ENCODE measurements at regions not wholly inside any gene's neighbourhood (a gene's known extent, or its start where the extent isn't known, plus 50 kb on each side); places are given as distances from the start of the nearest gene placed in this dataset.

- H3K9me3 ChIP-seq, result peaks cover 0 to 4% (median 0%) of the 10 kb centered on the region in 4 donors
- no peak for DNase-seq
- 82 to 91% (median 86%) methylated on average over 4 of the region's 4 CpGs for WGBS, 5 donors
- no peak overlapping the region for H3K27ac ChIP-seq
- H3K4me3 ChIP-seq, result no peak overlapping the region
- no peaks in the 10 kb centered on the region for H3K36me3 ChIP-seq
- H3K27me3 ChIP-seq, result peaks cover 0 to 8% (median 0%) of the 10 kb centered on the region in 3 donors
- TF ChIP-seq CTCF (IDR thresholded peaks at IDR 0.05) (no peak), POLR2A (IDR thresholded peaks at IDR 0.05) (no peak), POLR2AphosphoS5 (IDR thresholded peaks at IDR 0.05) (no peak), EP300 (IDR thresholded peaks at IDR 0.05) (no peak)
- H3K4me1 ChIP-seq, result no peaks in the 10 kb centered on the region
- intact Hi-C loops (cut with DNase I; ENCODE audit: low total_unique reads), result no loop called here
Observed at GRCh38 chr12:125372085-125372484, 306.9 kb downstream of the AACS start.

GRCh38 chr12:125373375-125373774, 308.1 kb downstream of the AACS start:
- Histone ChIP-seq H3K36me3 (no peaks in the 10 kb centered on the region), H3K27ac (no peak overlapping the region), H3K4me3 (no peak overlapping the region), H3K9me3 (peaks cover 0 to 4% (median under 1%) of the 10 kb centered on the region in 4 donors), H3K27me3 (peaks cover 0 to 9% (median 0%) of the 10 kb centered on the region in 3 donors), H3K4me1 (no peaks in the 10 kb centered on the region)
- intact Hi-C loops (cut with DNase I; ENCODE audit: low total_unique reads), result no loop called here
- no peak for TF ChIP-seq CTCF (IDR thresholded peaks at IDR 0.05)
- no peak for TF ChIP-seq EP300 (IDR thresholded peaks at IDR 0.05)
- no peak for TF ChIP-seq POLR2A (IDR thresholded peaks at IDR 0.05)
- no peak for TF ChIP-seq POLR2AphosphoS5 (IDR thresholded peaks at IDR 0.05)
- WGBS, 5 donors, result 73 to 80% (median 75%) methylated on average over 6 of the region's 6 CpGs
- DNase-seq, result no peak

GRCh38 chr12:125376422-125376821, 311.2 kb downstream of the AACS start:
- Histone ChIP-seq H3K4me3 (no peak overlapping the region), H3K27me3 (peaks cover 0 to 9% (median 0%) of the 10 kb centered on the region in 3 donors), H3K4me1 (no peaks in the 10 kb centered on the region), H3K9me3 (peaks cover 0 to 11% (median 0%) of the 10 kb centered on the region in 4 donors), H3K27ac (no peak overlapping the region), H3K36me3 (no peaks in the 10 kb centered on the region)
- 52 to 57% (median 55%) methylated on average over 6 of the region's 6 CpGs for whole genome bisulfite sequencing, 5 donors
- no peak for DNase-seq
- TF ChIP-seq EP300 (IDR thresholded peaks at IDR 0.05), result no peak
- no peak for TF ChIP-seq CTCF (IDR thresholded peaks at IDR 0.05)
- TF ChIP-seq POLR2A (IDR thresholded peaks at IDR 0.05), result no peak
- no peak for TF ChIP-seq POLR2AphosphoS5 (IDR thresholded peaks at IDR 0.05)
- intact Hi-C loops (cut with DNase I; ENCODE audit: low total_unique reads), result no loop called here

GRCh38 chr12:125377093-125377492, 311.9 kb downstream of the AACS start:
- no peak overlapping the region for H3K4me3 ChIP-seq
- TF ChIP-seq POLR2A (IDR thresholded peaks at IDR 0.05) (no peak), EP300 (IDR thresholded peaks at IDR 0.05) (no peak), POLR2AphosphoS5 (IDR thresholded peaks at IDR 0.05) (no peak), CTCF (IDR thresholded peaks at IDR 0.05) (no peak)
- no peaks in the 10 kb centered on the region for H3K36me3 ChIP-seq
- DNase-seq, result no peak
- no peaks in the 10 kb centered on the region for H3K4me1 ChIP-seq
- H3K27me3 ChIP-seq, result peaks cover 0 to 9% (median 0%) of the 10 kb centered on the region in 3 donors
- 76 to 93% (median 85%) methylated on average over 1 of the region's 1 CpG for WGBS, 5 donors
- peaks cover 0 to 11% (median 0%) of the 10 kb centered on the region in 4 donors for H3K9me3 ChIP-seq
- no peak overlapping the region for H3K27ac ChIP-seq
- intact Hi-C loops (cut with DNase I; ENCODE audit: low total_unique reads), result no loop called here

Measured in stomach (tissue), 8 donors.